ENCODE measurements at regions not wholly inside any gene's neighbourhood (a gene's known extent, or its start where the extent isn't known, plus 50 kb on each side); places are given as distances from the start of the nearest gene placed in this dataset.
"Not testable (repeated sequence)": the region's sequence is repeated elsewhere in the genome, so short reads cannot be mapped to it uniquely, and the experiment has no call there.

- not testable (repeated sequence) for H3K4me3 ChIP-seq (ENCODE audit: low read depth in 1 of 3, low read length in 3 of 3); H3K4me1 ChIP-seq (ENCODE audit: control insufficient read depth in 4 of 4, insufficient read depth in 4 of 4, low read length in 3 of 4); DNase-seq (ENCODE audit: low spot score); H3K9ac ChIP-seq (ENCODE audit: low read depth in 1 of 2, low read length in 2 of 2); H3K9me3 ChIP-seq (ENCODE audit: control insufficient read depth in 4 of 4, low read length in 3 of 4); H3K36me3 ChIP-seq (ENCODE audit: control insufficient read depth in 4 of 4, insufficient read depth in 3 of 4, low read depth in 1 of 4, low read length in 3 of 4); H3K27ac ChIP-seq (ENCODE audit: low read depth in 1 of 2, low read length in 2 of 2); H3K27me3 ChIP-seq (ENCODE audit: control insufficient read depth in 4 of 4, insufficient read depth in 4 of 4, low read length in 3 of 4)
- WGBS: 78% methylated on average over 17 of the region's 17 CpGs
Measured at GRCh38 chr22:34683031-34683430, 382.9 kb upstream of the ISX start.

GRCh38 chr22:34684278-34684677 lies 381.7 kb upstream of the ISX start:
- not testable (repeated sequence) for H3K27me3 ChIP-seq (ENCODE audit: control insufficient read depth in 4 of 4, insufficient read depth in 4 of 4, low read length in 3 of 4); H3K9ac ChIP-seq (ENCODE audit: low read depth in 1 of 2, low read length in 2 of 2); H3K27ac ChIP-seq (ENCODE audit: low read depth in 1 of 2, low read length in 2 of 2); H3K4me3 ChIP-seq (ENCODE audit: low read depth in 1 of 3, low read length in 3 of 3); H3K9me3 ChIP-seq (ENCODE audit: control insufficient read depth in 4 of 4, low read length in 3 of 4); H3K36me3 ChIP-seq (ENCODE audit: control insufficient read depth in 4 of 4, insufficient read depth in 3 of 4, low read depth in 1 of 4, low read length in 3 of 4); DNase-seq (ENCODE audit: low spot score); H3K4me1 ChIP-seq (ENCODE audit: control insufficient read depth in 4 of 4, insufficient read depth in 4 of 4, low read length in 3 of 4)
- 92% methylated on average over 29 of the region's 30 CpGs for WGBS

GRCh38 chr22:34687116-34687515 lies 378.8 kb upstream of the ISX start:
- H3K4me1 ChIP-seq (ENCODE audit: control insufficient read depth in 4 of 4, insufficient read depth in 4 of 4, low read length in 3 of 4): no peaks in the 10 kb centered on the region
- 63% methylated on average over 1 of the region's 1 CpG for WGBS
- H3K9ac ChIP-seq (ENCODE audit: low read depth in 1 of 2, low read length in 2 of 2): no peak overlapping the region
- no peak overlapping the region for H3K4me3 ChIP-seq (ENCODE audit: low read depth in 1 of 3, low read length in 3 of 3)
- no peak for DNase-seq (ENCODE audit: low spot score)
- H3K27me3 ChIP-seq (ENCODE audit: control insufficient read depth in 4 of 4, insufficient read depth in 4 of 4, low read length in 3 of 4): no peaks in the 10 kb centered on the region
- no peaks in the 10 kb centered on the region for H3K36me3 ChIP-seq (ENCODE audit: control insufficient read depth in 4 of 4, insufficient read depth in 3 of 4, low read depth in 1 of 4, low read length in 3 of 4)
- H3K9me3 ChIP-seq (ENCODE audit: control insufficient read depth in 4 of 4, low read length in 3 of 4): no peaks in the 10 kb centered on the region
- no peak overlapping the region for H3K27ac ChIP-seq (ENCODE audit: low read depth in 1 of 2, low read length in 2 of 2)
- TF ChIP-seq, protein P1, sequence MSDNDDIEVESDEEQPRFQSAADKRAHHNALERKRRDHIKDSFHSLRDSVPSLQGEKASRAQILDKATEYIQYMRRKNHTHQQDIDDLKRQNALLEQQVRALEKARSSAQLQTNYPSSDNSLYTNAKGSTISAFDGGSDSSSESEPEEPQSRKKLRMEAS (IDR thresholded peaks at IDR 0.05): no peak
- TF ChIP-seq FOXA1 (IDR thresholded peaks at IDR 0.05): no peak
- no peak for TF ChIP-seq REST (IDR thresholded peaks at IDR 0.05)
- TF ChIP-seq ATF3 (IDR thresholded peaks at IDR 0.05): no peak
- no peak for TF ChIP-seq RAD21 (IDR thresholded peaks at IDR 0.05)
- no peak for TF ChIP-seq SP1 (IDR thresholded peaks at IDR 0.05)
- TF ChIP-seq, protein P2, sequence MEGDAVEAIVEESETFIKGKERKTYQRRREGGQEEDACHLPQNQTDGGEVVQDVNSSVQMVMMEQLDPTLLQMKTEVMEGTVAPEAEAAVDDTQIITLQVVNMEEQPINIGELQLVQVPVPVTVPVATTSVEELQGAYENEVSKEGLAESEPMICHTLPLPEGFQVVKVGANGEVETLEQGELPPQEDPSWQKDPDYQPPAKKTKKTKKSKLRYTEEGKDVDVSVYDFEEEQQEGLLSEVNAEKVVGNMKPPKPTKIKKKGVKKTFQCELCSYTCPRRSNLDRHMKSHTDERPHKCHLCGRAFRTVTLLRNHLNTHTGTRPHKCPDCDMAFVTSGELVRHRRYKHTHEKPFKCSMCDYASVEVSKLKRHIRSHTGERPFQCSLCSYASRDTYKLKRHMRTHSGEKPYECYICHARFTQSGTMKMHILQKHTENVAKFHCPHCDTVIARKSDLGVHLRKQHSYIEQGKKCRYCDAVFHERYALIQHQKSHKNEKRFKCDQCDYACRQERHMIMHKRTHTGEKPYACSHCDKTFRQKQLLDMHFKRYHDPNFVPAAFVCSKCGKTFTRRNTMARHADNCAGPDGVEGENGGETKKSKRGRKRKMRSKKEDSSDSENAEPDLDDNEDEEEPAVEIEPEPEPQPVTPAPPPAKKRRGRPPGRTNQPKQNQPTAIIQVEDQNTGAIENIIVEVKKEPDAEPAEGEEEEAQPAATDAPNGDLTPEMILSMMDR (IDR thresholded peaks at IDR 0.05; ENCODE audit: low read depth, low read length, missing input control): no peak
- TF ChIP-seq ZBTB33 (IDR thresholded peaks at IDR 0.05): no peak
- TF ChIP-seq NR2F2 (IDR thresholded peaks at IDR 0.05): no peak
- no peak for TF ChIP-seq HNF4A (conservative IDR thresholded peaks at IDR 0.05)
- no peak for TF ChIP-seq FOXA2 (IDR thresholded peaks at IDR 0.05)
- TF ChIP-seq YY1 (IDR thresholded peaks at IDR 0.05): no peak
